NCI-H82 (cell line): ENCODE measurements at regions not wholly inside any gene's neighbourhood (a gene's known extent, or its start where the extent isn't known, plus 50 kb on each side); places are given as distances from the start of the nearest gene placed in this dataset.
"Not testable (repeated sequence)": the region's sequence is repeated elsewhere in the genome, so short reads cannot be mapped to it uniquely, and the experiment has no call there.

Source experiments
- DNase-seq: peaks from one replicate; lab custom pipeline; 2025; lab: John Stamatoyannopoulos, UW

- DNase-seq: no peak
These were observed 197.0 kb downstream of the FAM181B start for GRCh38 chr11:82536706-82537105.

DNA sequence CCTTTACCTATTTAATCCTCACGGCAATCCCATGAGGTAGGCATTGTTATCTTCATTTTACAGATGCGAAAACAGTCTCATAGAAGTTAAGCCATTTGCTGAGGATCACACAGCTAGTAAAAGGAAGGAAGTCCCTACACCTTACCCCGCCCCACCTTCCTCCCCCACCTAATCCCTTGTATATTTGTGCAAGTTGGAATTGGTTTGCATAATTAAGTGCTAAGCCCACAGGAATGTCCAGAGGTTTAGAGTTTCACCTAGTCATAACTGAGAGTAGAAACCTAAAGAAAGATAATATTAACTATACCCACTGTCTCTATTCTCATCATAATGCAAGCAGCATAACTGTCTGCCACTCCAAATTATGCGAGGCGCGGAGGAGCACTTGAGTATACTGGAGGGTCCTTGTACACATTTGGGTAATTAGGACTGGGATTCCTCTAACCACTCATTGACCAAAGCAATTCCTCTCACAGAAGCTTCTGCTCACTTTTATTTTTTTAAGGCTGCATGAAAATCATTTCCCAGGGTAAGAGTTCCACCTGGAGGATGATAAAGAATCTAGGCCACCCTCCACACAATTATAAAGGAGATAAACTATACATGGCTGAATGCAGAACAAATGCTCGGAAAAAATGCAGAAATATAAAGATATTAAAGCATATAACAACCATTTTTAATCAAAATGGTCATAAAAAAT lies 199.9 kb downstream of the FAM181B start:
- DNase-seq: peak; percentile 42

- DNase-seq: peak; percentile 21
These were observed 203.7 kb downstream of the FAM181B start for GRCh38 chr11:82529936-82530335.

DNA sequence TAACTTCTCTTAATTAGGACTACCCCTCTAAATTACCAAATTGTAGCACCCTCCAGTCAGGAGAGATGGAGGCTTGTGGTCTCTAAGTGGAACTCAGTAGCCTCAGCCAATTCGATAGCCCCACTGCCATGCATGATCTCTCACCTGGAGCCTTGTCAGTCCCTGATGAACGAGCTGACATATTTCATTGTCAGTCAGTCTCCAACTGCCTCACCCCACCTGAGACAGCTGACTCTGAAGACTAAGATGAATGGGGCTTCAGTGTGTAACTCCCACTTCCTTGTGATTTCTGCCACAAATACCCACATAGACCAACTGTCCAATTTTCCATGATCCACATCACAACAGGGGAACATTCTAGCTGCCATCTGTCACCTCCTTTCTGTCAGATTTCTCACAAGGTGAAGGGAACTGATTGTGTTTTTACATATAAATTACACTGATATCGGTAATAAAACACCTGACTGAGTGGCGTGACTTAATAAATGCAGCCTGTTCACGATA lies 206.5 kb downstream of the FAM181B start:
- DNase-seq: no peak

- DNase-seq: peak; percentile 65
These were observed 210.5 kb downstream of the FAM181B start for GRCh38 chr11:82523141-82523540.

- peak; percentile 90 for DNase-seq
These were observed 212.2 kb downstream of the FAM181B start for GRCh38 chr11:82521427-82521826.

DNA sequence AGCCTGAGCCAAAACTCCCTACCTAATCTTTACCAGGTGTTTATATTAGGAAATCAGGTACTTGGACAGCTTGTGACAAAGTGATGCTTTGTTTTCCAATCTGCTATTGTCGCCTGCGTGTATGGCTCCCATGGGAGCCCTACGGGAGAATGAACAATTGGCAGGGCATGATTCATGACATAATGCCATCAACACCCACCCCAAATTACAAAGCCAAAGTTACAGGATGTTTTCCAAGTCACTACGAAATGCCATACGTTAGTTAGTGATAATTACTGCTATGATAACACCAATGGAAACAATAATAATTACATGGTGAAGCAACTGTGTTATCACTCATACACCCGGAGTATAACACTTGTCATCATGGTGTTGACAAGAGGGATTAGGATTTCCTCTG lies 226.4 kb downstream of the FAM181B start:
- DNase-seq: peak; percentile 74

DNA sequence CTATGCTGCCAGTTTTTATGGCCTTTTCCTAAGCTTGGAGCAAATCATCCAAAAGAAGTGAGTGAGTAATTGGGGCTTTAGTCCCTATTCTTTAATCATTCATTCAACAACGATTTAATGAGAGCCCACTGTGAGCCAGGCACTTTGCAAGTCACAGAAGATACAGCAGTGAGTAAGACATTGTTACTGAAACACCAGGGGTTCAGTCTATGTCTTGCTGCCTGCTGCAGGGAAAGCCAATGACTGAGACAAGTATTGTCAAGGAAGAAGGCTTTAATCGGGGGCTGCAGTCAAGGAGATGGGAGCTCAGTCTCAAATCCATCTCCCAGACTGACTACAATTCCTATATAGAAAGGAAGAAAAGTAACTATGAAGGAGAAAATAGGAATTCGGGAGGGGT lies 228.3 kb downstream of the FAM181B start:
- DNase-seq: no peak

GRCh38 chr11:82501174-82501573 lies 232.5 kb downstream of the FAM181B start:
- not testable (repeated sequence) for DNase-seq

- peak; percentile 56 for DNase-seq
These were observed 238.7 kb downstream of the FAM181B start for GRCh38 chr11:82494988-82495432.

- no peak for DNase-seq
These were observed 258.8 kb downstream of the FAM181B start for GRCh38 chr11:82474876-82475275.

- no peak for DNase-seq
These were observed 268.2 kb downstream of the FAM181B start for GRCh38 chr11:82465481-82465880.

DNA sequence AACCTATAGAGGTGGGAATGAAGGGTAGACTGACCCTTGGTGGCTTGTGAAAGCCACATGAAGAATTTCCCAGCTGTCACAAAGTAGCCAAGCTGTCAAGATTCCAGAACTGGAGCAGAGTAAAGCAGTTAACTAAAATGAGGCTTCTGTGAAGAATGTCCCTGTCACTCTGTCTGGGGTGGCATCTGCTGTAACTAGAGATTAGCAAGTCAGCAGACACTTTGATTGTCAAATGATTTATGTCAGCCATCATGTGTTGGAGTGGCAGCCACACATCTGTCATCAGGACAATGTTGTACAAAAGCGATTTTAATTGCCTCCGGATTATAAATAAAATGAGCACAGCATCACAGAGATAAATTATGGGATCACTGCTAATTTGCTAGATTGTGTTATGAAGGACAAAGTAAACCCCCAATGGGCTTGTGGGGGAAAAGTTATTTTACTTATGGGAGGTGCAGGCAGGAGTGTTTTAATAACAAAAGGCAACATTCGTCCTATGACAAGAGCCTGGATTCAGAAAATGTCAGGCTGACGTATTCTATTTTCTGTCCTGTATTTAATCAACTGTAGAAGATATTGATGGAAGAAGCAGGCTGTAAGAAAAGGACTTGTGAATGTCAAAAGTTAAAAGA lies 270.9 kb downstream of the FAM181B start:
- DNase-seq: peak; percentile 95

DNA sequence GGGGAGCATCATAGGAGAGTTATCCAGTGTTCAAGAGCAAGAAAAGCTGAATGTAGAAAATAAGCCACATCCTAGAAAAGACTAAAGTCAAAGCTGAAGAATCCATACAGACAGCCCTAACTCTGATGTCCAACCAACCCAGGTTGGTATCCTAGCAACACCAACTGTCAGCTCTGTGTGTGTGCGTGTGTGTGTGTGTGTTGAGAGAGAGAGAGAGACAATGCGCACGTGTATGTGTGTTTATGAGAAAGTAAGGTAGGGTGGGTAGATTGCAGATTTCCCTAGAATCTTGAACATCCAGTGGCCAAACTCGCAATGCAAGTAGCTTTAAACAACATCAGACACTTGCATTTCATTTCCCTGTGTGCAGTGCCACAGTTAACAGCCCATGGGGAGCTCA lies 274.9 kb downstream of the FAM181B start:
- peak; percentile 29 for DNase-seq

GRCh38 chr11:82458147-82458546 lies 275.5 kb downstream of the FAM181B start:
- DNase-seq: no peak

DNA sequence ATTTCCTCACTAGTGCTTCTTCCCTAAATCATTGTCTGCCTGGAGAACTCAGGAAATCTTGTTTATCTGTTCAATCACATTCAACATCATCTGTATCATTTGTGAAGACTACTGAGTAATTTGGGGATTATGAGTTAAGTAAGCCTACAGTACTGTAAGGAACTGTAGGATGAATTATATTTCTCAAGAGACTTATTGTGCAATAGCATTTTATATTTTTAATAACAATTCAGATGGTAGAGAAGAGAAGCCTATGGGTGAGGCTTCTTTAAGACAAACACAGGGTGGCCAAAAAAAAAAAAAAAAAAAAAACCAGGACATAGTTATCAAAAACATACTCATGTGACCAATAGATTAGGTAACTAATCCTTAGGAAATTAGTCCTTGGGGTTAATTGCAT lies 282.7 kb downstream of the FAM181B start:
- peak; percentile 12 for DNase-seq

DNA sequence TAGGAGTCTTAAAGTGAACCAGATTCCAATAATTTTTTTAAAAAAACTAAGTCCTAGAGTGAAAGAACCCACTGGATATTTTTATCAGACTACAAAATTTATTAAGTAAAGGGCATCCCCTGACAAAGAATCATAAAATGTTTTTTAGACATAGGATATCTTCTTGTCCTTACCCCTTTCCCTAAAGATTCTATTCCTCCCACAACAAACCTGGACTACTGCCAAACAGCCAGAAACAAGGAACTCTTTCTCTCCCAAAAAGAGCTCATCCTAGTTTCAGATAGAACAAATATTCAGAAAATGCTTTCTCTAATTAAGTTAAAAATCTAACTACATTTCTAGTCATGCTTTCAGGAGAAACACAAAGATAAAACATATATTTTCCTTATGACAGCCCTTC lies 327.1 kb downstream of the FAM181B start:
- DNase-seq: no peak

- DNase-seq: no peak
These were observed 328.2 kb downstream of the FAM181B start for GRCh38 chr11:82405421-82405820.

DNA sequence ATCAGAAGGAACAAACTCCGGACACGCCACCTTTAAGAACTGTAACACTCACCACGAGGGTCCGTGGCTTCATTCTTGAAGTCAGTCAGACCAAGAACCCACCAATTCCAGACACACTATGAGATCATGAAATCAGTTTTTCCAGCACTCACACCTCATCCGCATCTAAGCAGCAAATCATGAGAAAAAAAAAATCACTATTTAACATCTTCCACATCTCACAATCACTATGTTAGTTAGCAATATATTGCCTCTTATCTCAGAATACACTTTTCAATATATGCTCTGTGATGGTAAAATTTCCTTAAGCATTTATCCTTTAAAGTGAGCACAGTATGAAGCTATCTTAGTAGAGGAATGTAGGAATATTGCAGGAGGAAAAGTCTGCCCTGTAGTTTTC lies 328.7 kb downstream of the FAM181B start:
- no peak for DNase-seq

DNA sequence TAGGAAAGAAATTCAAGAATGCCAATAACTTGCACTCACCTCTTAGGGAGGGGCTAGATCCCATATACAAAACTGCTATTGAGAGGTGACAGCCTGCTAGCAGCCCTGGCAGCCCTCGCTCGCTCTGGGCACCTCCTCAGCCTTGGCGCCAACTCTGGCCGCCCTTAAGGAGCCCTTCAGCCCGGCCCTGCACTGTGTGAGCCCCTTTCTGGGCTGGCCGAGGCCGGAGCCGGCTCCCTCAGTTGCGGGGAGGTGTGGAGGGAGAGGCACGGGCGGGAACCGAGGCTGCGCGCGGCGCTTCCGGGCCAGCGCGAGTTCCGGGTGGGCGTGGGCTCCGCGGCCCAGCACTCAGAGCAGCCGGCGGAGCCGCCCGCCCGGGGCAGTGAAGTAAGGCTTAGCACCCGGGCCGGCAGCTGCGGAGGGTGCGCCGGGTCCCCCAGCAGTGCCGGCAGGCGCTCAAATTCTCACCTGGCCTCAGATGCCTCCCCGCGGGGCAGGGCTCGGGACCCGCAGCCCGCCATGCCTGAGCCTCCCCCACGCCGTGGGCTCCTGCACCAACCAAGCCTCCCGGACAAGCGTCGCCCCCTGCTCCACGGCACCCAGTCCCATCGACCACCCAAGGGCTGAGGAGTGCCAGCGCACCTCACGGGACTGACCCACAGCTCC lies 329.9 kb downstream of the FAM181B start:
- no peak for DNase-seq

GRCh38 chr11:82398300-82398815 lies 335.3 kb downstream of the FAM181B start:
- DNase-seq: no peak

- not testable (repeated sequence) for DNase-seq
These were observed 337.0 kb downstream of the FAM181B start for GRCh38 chr11:82396639-82397038.

GRCh38 chr11:82384308-82384707 lies 349.4 kb downstream of the FAM181B start:
- DNase-seq: no peak
